ENCODE measurements at regions not wholly inside any gene's neighbourhood (a gene's known extent, or its start where the extent isn't known, plus 50 kb on each side); places are given as distances from the start of the nearest gene placed in this dataset.

DNA sequence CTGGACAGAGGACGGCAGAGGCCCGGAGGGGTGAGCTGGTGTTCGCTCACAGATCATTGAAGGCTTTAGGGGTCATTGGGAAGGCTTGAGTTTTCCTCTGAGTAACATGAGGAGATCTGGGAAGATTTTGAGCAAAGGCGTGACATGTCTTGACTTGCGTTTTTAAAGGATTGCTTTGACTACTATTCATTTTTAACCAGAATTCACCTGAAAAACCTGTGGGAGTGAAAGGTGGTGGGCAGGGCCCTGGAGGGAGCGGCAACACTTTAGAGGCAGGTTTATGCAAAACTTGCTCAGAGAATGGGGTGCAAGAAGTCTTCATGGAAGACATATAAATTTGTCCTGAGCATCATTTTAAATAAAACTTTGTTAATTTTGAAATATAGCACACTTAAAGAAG, 72.2 kb upstream of the EEF1E1 start:
- H3K79me2 ChIP-seq (ENCODE audit: control insufficient read depth, low read length): no peaks in the 10 kb centered on the region
- H3K4me3 ChIP-seq (ENCODE audit: low read length): no peak overlapping the region
- no peak for TF ChIP-seq EZH2phosphoT487 (IDR thresholded peaks at IDR 0.05; ENCODE audit: borderline replicate concordance, low read length)
- TF ChIP-seq, protein P1, sequence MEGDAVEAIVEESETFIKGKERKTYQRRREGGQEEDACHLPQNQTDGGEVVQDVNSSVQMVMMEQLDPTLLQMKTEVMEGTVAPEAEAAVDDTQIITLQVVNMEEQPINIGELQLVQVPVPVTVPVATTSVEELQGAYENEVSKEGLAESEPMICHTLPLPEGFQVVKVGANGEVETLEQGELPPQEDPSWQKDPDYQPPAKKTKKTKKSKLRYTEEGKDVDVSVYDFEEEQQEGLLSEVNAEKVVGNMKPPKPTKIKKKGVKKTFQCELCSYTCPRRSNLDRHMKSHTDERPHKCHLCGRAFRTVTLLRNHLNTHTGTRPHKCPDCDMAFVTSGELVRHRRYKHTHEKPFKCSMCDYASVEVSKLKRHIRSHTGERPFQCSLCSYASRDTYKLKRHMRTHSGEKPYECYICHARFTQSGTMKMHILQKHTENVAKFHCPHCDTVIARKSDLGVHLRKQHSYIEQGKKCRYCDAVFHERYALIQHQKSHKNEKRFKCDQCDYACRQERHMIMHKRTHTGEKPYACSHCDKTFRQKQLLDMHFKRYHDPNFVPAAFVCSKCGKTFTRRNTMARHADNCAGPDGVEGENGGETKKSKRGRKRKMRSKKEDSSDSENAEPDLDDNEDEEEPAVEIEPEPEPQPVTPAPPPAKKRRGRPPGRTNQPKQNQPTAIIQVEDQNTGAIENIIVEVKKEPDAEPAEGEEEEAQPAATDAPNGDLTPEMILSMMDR (IDR thresholded peaks at IDR 0.05; ENCODE audit: low read depth, low read length, poor library complexity, severe bottlenecking): no peak
- H3K27me3 ChIP-seq (ENCODE audit: control insufficient read depth, low read length): no peaks in the 10 kb centered on the region
- H3K4me1 ChIP-seq (ENCODE audit: control insufficient read depth, low read length): no peaks in the 10 kb centered on the region
- no peaks in the 10 kb centered on the region for H3K36me3 ChIP-seq (ENCODE audit: control insufficient read depth, low read length)
- H3K9me2 ChIP-seq (replicated peaks; ENCODE audit: control insufficient read depth, low read length): no peaks in the 10 kb centered on the region
- no peak overlapping the region for H3K27ac ChIP-seq (ENCODE audit: low read depth, low read length)
- H4K20me1 ChIP-seq (ENCODE audit: control insufficient read depth, insufficient read depth, low read depth, low read length): no peaks in the 10 kb centered on the region
- no peaks in the 10 kb centered on the region for H3K9me3 ChIP-seq (ENCODE audit: control insufficient read depth, insufficient read depth, low read length)
- H3F3A ChIP-seq (ENCODE audit: control insufficient read depth, insufficient read depth): no peaks in the 10 kb centered on the region
- H3K4me2 ChIP-seq (ENCODE audit: low read length): no peak overlapping the region

DNA sequence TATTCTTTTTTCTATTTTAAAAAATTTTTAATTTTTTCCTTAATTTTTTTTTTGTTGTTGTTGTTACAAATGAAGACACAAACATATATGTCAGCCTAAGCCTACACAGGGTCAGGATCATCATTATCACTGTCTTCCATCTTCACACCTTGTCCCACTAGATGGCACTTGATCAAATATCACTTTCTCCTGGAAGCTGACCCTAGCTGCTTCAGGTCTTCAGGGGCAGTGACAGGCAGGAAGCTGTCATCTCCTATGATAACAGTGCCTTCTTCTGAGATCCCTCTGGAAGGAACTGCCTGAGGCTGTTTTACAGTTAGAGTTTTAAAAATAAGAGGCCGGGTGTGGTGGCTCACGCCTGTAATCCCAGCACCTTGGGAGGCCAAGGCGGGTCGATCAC, 70.2 kb upstream of the EEF1E1 start:
- no peak overlapping the region for H3K4me2 ChIP-seq (ENCODE audit: low read length)
- H3K4me3 ChIP-seq (ENCODE audit: low read length): no peak overlapping the region
- no peaks in the 10 kb centered on the region for H3K79me2 ChIP-seq (ENCODE audit: control insufficient read depth, low read length)
- H3K27ac ChIP-seq (ENCODE audit: low read depth, low read length): no peak overlapping the region
- no peaks in the 10 kb centered on the region for H3K27me3 ChIP-seq (ENCODE audit: control insufficient read depth, low read length)
- no peaks in the 10 kb centered on the region for H3K4me1 ChIP-seq (ENCODE audit: control insufficient read depth, low read length)
- H3K9me3 ChIP-seq (ENCODE audit: control insufficient read depth, insufficient read depth, low read length): no peaks in the 10 kb centered on the region
- H3F3A ChIP-seq (ENCODE audit: control insufficient read depth, insufficient read depth): no peaks in the 10 kb centered on the region
- TF ChIP-seq EZH2phosphoT487 (IDR thresholded peaks at IDR 0.05; ENCODE audit: borderline replicate concordance, low read length): no peak
- TF ChIP-seq, protein P1 (IDR thresholded peaks at IDR 0.05; ENCODE audit: low read depth, low read length, poor library complexity, severe bottlenecking): no peak
- no peaks in the 10 kb centered on the region for H3K9me2 ChIP-seq (replicated peaks; ENCODE audit: control insufficient read depth, low read length)
- H3K36me3 ChIP-seq (ENCODE audit: control insufficient read depth, low read length): no peaks in the 10 kb centered on the region
- H4K20me1 ChIP-seq (ENCODE audit: control insufficient read depth, insufficient read depth, low read depth, low read length): no peaks in the 10 kb centered on the region

- no peaks in the 10 kb centered on the region for H3K9me2 ChIP-seq (replicated peaks; ENCODE audit: control insufficient read depth, low read length)
- H3K4me2 ChIP-seq (ENCODE audit: low read length): no peak overlapping the region
- no peak overlapping the region for H3K27ac ChIP-seq (ENCODE audit: low read depth, low read length)
- H3K36me3 ChIP-seq (ENCODE audit: control insufficient read depth, low read length): no peaks in the 10 kb centered on the region
- no peaks in the 10 kb centered on the region for H4K20me1 ChIP-seq (ENCODE audit: control insufficient read depth, insufficient read depth, low read depth, low read length)
- H3K4me3 ChIP-seq (ENCODE audit: low read length): no peak overlapping the region
- no peaks in the 10 kb centered on the region for H3K9me3 ChIP-seq (ENCODE audit: control insufficient read depth, insufficient read depth, low read length)
- no peaks in the 10 kb centered on the region for H3K27me3 ChIP-seq (ENCODE audit: control insufficient read depth, low read length)
- TF ChIP-seq, protein P1 (IDR thresholded peaks at IDR 0.05; ENCODE audit: low read depth, low read length, poor library complexity, severe bottlenecking): no peak
- no peak for TF ChIP-seq EZH2phosphoT487 (IDR thresholded peaks at IDR 0.05; ENCODE audit: borderline replicate concordance, low read length)
- H3K4me1 ChIP-seq (ENCODE audit: control insufficient read depth, low read length): no peaks in the 10 kb centered on the region
- H3K79me2 ChIP-seq (ENCODE audit: control insufficient read depth, low read length): no peaks in the 10 kb centered on the region
- no peaks in the 10 kb centered on the region for H3F3A ChIP-seq (ENCODE audit: control insufficient read depth, insufficient read depth)
Measured at GRCh38 chr6:8170754-8171153, 68.4 kb upstream of the EEF1E1 start.

DNA sequence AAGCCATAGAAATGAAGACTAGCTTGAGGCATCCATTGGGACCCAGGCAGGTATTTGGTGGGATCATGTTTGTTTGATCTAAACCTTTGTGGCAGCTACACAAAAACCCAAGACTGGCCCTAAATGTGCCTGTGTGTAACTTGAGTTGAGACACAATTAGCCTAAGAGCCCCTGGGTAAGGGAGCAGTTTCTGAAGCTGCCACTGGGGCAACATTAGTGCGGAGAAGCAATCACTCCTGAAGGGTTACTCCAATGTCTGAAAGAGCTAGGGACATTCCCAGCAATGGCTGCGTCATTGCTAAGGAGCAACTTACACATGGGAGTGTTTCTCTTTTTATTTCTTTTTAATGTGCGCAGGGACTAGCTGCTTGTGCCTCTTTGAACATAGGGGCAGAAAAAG, 67.9 kb upstream of the EEF1E1 start:
- H3F3A ChIP-seq (ENCODE audit: control insufficient read depth, insufficient read depth): no peaks in the 10 kb centered on the region
- H3K9me2 ChIP-seq (replicated peaks; ENCODE audit: control insufficient read depth, low read length): no peaks in the 10 kb centered on the region
- H4K20me1 ChIP-seq (ENCODE audit: control insufficient read depth, insufficient read depth, low read depth, low read length): no peaks in the 10 kb centered on the region
- no peak overlapping the region for H3K4me3 ChIP-seq (ENCODE audit: low read length)
- TF ChIP-seq, protein P1 (IDR thresholded peaks at IDR 0.05; ENCODE audit: low read depth, low read length, poor library complexity, severe bottlenecking): no peak
- no peak for TF ChIP-seq EZH2phosphoT487 (IDR thresholded peaks at IDR 0.05; ENCODE audit: borderline replicate concordance, low read length)
- H3K27ac ChIP-seq (ENCODE audit: low read depth, low read length): no peak overlapping the region
- H3K36me3 ChIP-seq (ENCODE audit: control insufficient read depth, low read length): no peaks in the 10 kb centered on the region
- no peaks in the 10 kb centered on the region for H3K27me3 ChIP-seq (ENCODE audit: control insufficient read depth, low read length)
- no peaks in the 10 kb centered on the region for H3K79me2 ChIP-seq (ENCODE audit: control insufficient read depth, low read length)
- no peaks in the 10 kb centered on the region for H3K4me1 ChIP-seq (ENCODE audit: control insufficient read depth, low read length)
- no peak overlapping the region for H3K4me2 ChIP-seq (ENCODE audit: low read length)
- H3K9me3 ChIP-seq (ENCODE audit: control insufficient read depth, insufficient read depth, low read length): no peaks in the 10 kb centered on the region

Measured in DOHH2 (cell line).